Spleen (tissue), 7 donors: ENCODE measurements at regions not wholly inside any gene's neighbourhood (a gene's known extent, or its start where the extent isn't known, plus 50 kb on each side); places are given as distances from the start of the nearest gene placed in this dataset.

ENCODE experiments used
- CTCF ChIP-seq, 11 experiments: fragments of 200-600 bp in 7 of 11; fragments of 450-650 bp in 4 of 11; sonication (generic) in 4 of 11; IDR thresholded peaks in 8 of 11; conservative IDR thresholded peaks in 3 of 11; 1 replicate in 7 of 11; 2 replicates in 4 of 11; pipeline versions ENCODE4 v1.4.0 to v1.8.0; 2016 to 2021; ENCODE audit warnings: antibody characterized with exemption in 11 of 11, inconsistent platforms in 4 of 11, mild to moderate bottlenecking in 1 of 11
- POLR2A ChIP-seq, 3 donors: fragments of 450-650 bp; IDR thresholded peaks; one replicate each; pipeline ENCODE4 v1.5.1; 2017; ENCODE audit warnings: antibody characterized with exemption in 3 of 3, mild to moderate bottlenecking in 1 of 3
- donor health status: DM: no; HTN: no; CAD: no; lungs with moderate emphysema.
- donor health status: DM: no; HTN: no; CAD: no.
- donor health status: DM: no; HTN: no; CAD: no.

- TF ChIP-seq CTCF (IDR thresholded peaks at IDR 0.05 in 8 of 11, conservative IDR thresholded peaks at IDR 0.05 in 3 of 11) = no peak
- no peak for TF ChIP-seq POLR2A (IDR thresholded peaks at IDR 0.05)
These were observed 62.4 kb upstream of the MED13L start for GRCh38 chr12:116339800-116340371.
